ENCODE measurements at regions not wholly inside any gene's neighbourhood (a gene's known extent, or its start where the extent isn't known, plus 50 kb on each side); places are given as distances from the start of the nearest gene placed in this dataset.

- no peak for TF ChIP-seq CTCF (IDR thresholded peaks at IDR 0.05; ENCODE audit: low read depth, low read length)
- H3K4me3 ChIP-seq (ENCODE audit: low read depth, low read length), result no peak overlapping the region
These were observed 811.3 kb downstream of the NLGN4X start for GRCh38 chrX:5417381-5417780.

DNA sequence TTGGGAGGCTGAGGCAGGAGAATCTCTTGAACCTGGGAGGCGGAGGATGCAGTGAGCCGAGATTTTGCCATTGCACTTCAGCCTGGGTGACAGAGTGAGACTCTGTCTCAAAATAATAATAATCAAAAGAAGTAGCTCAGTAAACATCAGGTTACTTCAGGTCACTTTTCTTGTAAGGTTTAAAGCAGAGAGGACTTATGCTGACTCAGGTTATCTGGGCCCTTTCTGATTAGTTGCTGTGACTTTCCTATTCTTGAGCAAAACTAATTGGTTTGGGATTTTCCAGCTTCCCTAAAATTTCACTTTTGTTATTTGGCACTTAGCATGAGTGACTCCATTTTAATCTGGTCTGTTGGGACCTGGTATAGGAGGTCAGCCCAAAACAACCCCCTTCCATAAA lies 812.9 kb downstream of the NLGN4X start:
- no peak overlapping the region for H3K4me3 ChIP-seq (ENCODE audit: low read depth, low read length)
- no peak for TF ChIP-seq CTCF (IDR thresholded peaks at IDR 0.05; ENCODE audit: low read depth, low read length)

GRCh38 chrX:5409106-5409505 lies 819.6 kb downstream of the NLGN4X start:
- H3K4me3 ChIP-seq (ENCODE audit: low read depth, low read length), result no peak overlapping the region
- TF ChIP-seq CTCF (IDR thresholded peaks at IDR 0.05; ENCODE audit: low read depth, low read length), result no peak

DNA sequence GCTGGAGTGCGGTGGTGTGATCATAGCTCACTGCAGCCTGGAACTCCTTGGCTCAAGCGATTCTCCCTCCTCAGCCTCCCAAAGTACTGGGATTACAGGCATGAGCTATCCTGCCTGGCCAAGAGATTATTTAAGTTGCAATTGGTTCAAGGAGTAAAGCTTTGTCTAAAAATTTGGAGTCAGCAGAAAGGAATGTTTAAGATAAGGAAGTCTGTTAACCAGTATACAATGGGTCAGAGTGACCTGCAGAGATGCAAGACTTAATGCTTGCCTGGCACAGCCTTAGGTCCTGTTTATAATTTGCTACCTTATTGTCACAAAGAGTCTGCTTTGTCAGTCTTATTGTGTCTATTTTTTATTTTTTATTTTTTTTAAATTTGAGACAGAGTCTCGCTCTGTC lies 826.2 kb downstream of the NLGN4X start:
- no peak overlapping the region for H3K4me3 ChIP-seq (ENCODE audit: low read depth, low read length)
- no peak for TF ChIP-seq CTCF (IDR thresholded peaks at IDR 0.05; ENCODE audit: low read depth, low read length)

GRCh38 chrX:5399403-5399802 lies 829.3 kb downstream of the NLGN4X start:
- H3K4me3 ChIP-seq (ENCODE audit: low read depth, low read length), result no peak overlapping the region
- TF ChIP-seq CTCF (IDR thresholded peaks at IDR 0.05; ENCODE audit: low read depth, low read length), result no peak

- H3K4me3 ChIP-seq (ENCODE audit: low read depth, low read length), result no peak overlapping the region
- no peak for TF ChIP-seq CTCF (IDR thresholded peaks at IDR 0.05; ENCODE audit: low read depth, low read length)
These were observed 831.3 kb downstream of the NLGN4X start for GRCh38 chrX:5397409-5397808.

DNA sequence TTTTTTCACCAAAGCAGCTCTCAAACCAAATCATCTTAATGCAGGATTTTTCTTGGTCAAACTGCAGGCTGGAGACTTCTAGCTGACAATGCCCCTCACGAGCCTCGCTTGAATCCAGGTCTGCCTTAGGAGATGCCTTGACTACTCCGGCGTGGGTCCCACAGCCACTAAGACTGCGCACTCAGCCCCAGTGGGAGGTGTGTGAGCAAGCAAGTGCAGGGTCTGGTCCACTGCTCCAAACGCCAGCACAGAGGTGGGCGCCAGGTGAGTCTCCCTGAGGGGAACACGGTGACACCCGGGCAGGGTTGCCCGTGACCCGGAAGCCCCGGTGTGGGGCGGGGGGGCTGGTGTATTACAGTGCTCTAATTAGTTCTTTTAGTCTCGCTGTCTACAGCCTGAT lies 838.3 kb downstream of the NLGN4X start:
- TF ChIP-seq CTCF (IDR thresholded peaks at IDR 0.05; ENCODE audit: low read depth, low read length), result no peak
- H3K4me3 ChIP-seq (ENCODE audit: low read depth, low read length), result no peak overlapping the region

Data from WI38 (cell line).